Mesendoderm (in vitro differentiated cells): ENCODE measurements at regions not wholly inside any gene's neighbourhood (a gene's known extent, or its start where the extent isn't known, plus 50 kb on each side); places are given as distances from the start of the nearest gene placed in this dataset.

ENCODE experiments used
- DNase-seq: peaks from one replicate; pipeline ENCODE4 v3.0.0; 2013
- H2AK5ac ChIP-seq: 2 replicates; pipeline ENCODE4 v1.6.1; 2013; ENCODE audit warnings: low read length, inconsistent platforms
- H2BK120ac ChIP-seq: 2 replicates; pipeline ENCODE4 v1.6.1; 2013; ENCODE audit warnings: low read depth, mild to moderate bottlenecking, low read length, moderate library complexity, mixed read lengths
- H2BK15ac ChIP-seq: replicated peaks from 2 replicates; pipeline ENCODE4 v1.6.1; 2013; ENCODE audit warnings: low read depth, mild to moderate bottlenecking, moderate library complexity
- H2BK5ac ChIP-seq: 2 replicates; pipeline ENCODE4 v1.6.1; 2013; ENCODE audit warnings: low read length, inconsistent platforms
- H3K18ac ChIP-seq: 2 replicates; pipeline ENCODE4 v1.6.1; 2013; ENCODE audit warnings: mild to moderate bottlenecking, low read length, mixed read lengths
- H3K23ac ChIP-seq: one replicate; pipeline ENCODE4 v1.6.1; 2013; ENCODE audit warnings: low read length
- H3K27ac ChIP-seq: 2 replicates; pipeline ENCODE4 v1.5.1; 2013; ENCODE audit warnings: low read depth, mild to moderate bottlenecking, inconsistent platforms, low read length, moderate library complexity
- H3K27me3 ChIP-seq: 2 replicates; pipeline ENCODE4 v1.6.1; 2013; ENCODE audit warnings: low read length, control low read depth, mild to moderate bottlenecking, inconsistent platforms; ENCODE audit not compliant: insufficient read depth, poor library complexity
- H3K36me3 ChIP-seq: 2 replicates; pipeline ENCODE4 v1.6.1; 2013; ENCODE audit warnings: low read length, inconsistent platforms; ENCODE audit not compliant: control insufficient read depth, insufficient read depth
- H3K4ac ChIP-seq: one replicate; pipeline ENCODE4 v1.6.1; 2013; ENCODE audit warnings: low read depth, mild to moderate bottlenecking, low read length, moderate library complexity
- H3K4me1 ChIP-seq: 2 replicates; pipeline ENCODE4 v1.6.1; 2013; ENCODE audit warnings: low read depth, low read length, inconsistent platforms; ENCODE audit not compliant: control insufficient read depth
- H3K4me2 ChIP-seq: 2 replicates; pipeline ENCODE4 v1.6.1; 2013; ENCODE audit warnings: low read length
- H3K4me3 ChIP-seq: 2 replicates; pipeline ENCODE4 v1.5.1; 2013; ENCODE audit warnings: mild to moderate bottlenecking, low read length
- H3K56ac ChIP-seq: one replicate; pipeline ENCODE4 v1.6.1; 2013; ENCODE audit warnings: low read length
- H3K79me1 ChIP-seq: 2 replicates; pipeline ENCODE4 v1.6.1; 2013; ENCODE audit warnings: low read length, inconsistent platforms
- H3K79me2 ChIP-seq: 2 replicates; pipeline ENCODE4 v1.6.1; 2013; ENCODE audit warnings: mild to moderate bottlenecking, low read length; ENCODE audit not compliant: control insufficient read depth, insufficient read depth
- H3K9ac ChIP-seq: 2 replicates; pipeline ENCODE4 v1.6.1; 2013; ENCODE audit warnings: low read length, inconsistent platforms
- H4K5ac ChIP-seq: one replicate; pipeline ENCODE4 v1.6.1; 2013; ENCODE audit warnings: low read length
- H4K8ac ChIP-seq: one replicate; pipeline ENCODE4 v1.6.1; 2013; ENCODE audit warnings: low read depth, mild to moderate bottlenecking, control low read depth, low read length, moderate library complexity
- WGBS: extraction: QIAGEN DNeasy Blood & Tissue Kit; methylation state at CpG from one replicate; pipeline ENCODE4 v1.1.7; 2013; ENCODE audit warnings: low lambda C conversion rate, missing lambda C conversion rate; ENCODE audit not compliant: insufficient coverage; ENCODE audit errors: extremely low coverage; 5-methylcytosine and 5-hydroxymethylcytosine counted together

DNA sequence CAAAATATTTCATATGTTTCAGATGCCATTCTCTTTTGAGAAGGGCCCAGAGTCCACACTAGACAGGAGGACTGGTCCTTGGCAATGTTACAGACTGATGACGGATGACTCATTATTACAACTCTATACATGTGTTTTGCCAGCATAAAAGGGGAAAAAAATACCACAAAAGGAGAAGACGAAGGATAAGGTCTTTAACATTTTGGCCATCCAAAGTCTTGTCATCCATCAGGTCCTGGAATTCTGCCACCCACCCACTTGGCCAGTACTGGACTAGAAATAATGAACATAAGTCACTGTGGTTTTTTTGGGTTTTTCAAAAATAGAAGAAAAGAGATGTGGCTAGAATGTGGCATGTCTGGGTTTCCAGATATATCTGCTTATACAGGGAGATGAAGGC, 57.7 kb upstream of the BDNF start:
- Histone ChIP-seq H3K4me3 (no peak overlapping the region), H4K8ac (no peak overlapping the region), H3K9ac (no peak overlapping the region), H3K36me3 (no peaks in the 10 kb centered on the region), H3K79me1 (no peaks in the 10 kb centered on the region), H3K4me2 (no peak overlapping the region), H3K27ac (no peak overlapping the region), H3K79me2 (no peaks in the 10 kb centered on the region), H3K23ac (no peak overlapping the region), H2BK120ac (no peak overlapping the region), H3K4ac (no peak overlapping the region), H2BK5ac (no peak overlapping the region), H2BK15ac (no peak overlapping the region), H4K5ac (no peak overlapping the region), H3K4me1 (no peaks in the 10 kb centered on the region), H3K56ac (no peak overlapping the region), H2AK5ac (no peak overlapping the region), H3K18ac (no peak overlapping the region), H3K27me3 (no peaks in the 10 kb centered on the region)
- no CpG with 5 or more reads among the region's 2 CpGs for WGBS
- DNase-seq: no peak

DNA sequence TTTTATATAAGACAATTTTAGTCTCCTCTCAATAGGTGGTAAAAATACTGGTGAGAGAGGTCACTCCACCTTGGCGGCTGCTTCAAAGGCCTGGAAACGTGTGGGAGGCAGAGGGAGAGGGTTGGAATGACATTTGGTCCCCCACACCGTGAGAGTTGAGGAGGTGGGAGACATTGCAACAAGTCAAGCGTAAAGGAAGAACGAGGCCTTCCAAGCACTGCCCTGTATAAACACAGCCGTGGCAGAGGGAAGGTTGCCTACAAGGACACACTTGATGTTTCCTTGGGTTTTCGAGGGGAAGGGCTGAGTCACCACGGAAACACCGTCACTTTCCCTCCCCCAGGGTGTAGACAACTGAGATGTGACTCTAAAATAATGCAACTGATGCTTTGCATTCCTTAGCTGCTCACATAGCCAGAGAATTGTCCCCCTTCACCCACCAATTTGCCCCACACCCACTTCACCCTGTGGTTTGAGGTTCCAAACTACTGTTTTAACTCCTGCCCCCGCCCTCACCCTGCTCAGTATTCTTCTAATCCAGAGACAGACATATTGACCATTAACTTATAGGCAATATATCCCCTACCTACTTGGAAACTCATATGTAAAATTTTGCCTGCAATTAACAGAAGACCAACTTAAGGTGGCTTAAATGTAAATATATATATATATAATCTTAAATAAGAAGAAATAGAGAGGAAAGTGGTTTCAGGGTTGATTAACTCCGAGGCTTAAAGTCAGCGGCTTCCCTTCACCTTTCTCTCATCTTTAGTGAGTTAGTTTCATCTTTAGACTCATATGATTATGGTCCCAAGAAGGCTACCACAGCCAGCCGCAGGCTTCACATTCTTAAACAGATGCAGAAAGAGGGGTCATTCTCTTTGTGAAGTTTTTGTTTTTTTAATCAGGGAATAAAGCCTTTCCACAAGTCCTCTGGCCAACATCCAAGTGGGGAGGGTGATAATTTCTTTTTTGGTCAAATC, 54.1 kb upstream of the BDNF start:
- H2BK120ac ChIP-seq: no peak overlapping the region
- no peaks in the 10 kb centered on the region for H3K4me1 ChIP-seq
- no peak overlapping the region for H2AK5ac ChIP-seq
- H3K4ac ChIP-seq: no peak overlapping the region
- H3K4me3 ChIP-seq: no peak overlapping the region
- H3K36me3 ChIP-seq: no peaks in the 10 kb centered on the region
- no peak overlapping the region for H2BK5ac ChIP-seq
- no peaks in the 10 kb centered on the region for H3K27me3 ChIP-seq
- no peak overlapping the region for H2BK15ac ChIP-seq
- no peak overlapping the region for H3K27ac ChIP-seq
- no peaks in the 10 kb centered on the region for H3K79me1 ChIP-seq
- no peak overlapping the region for H4K8ac ChIP-seq
- no peak overlapping the region for H4K5ac ChIP-seq
- no peak overlapping the region for H3K4me2 ChIP-seq
- no peak overlapping the region for H3K9ac ChIP-seq
- no peaks in the 10 kb centered on the region for H3K79me2 ChIP-seq
- no peak overlapping the region for H3K18ac ChIP-seq
- peak; percentile 13 for DNase-seq
- no CpG with 5 or more reads among the region's 13 CpGs for WGBS
- no peak overlapping the region for H3K23ac ChIP-seq
- H3K56ac ChIP-seq: no peak overlapping the region
